ENCODE measurements at regions not wholly inside any gene's neighbourhood (a gene's known extent, or its start where the extent isn't known, plus 50 kb on each side); places are given as distances from the start of the nearest gene placed in this dataset.
"Not testable (repeated sequence)": the region's sequence is repeated elsewhere in the genome, so short reads cannot be mapped to it uniquely, and the experiment has no call there.

DNA sequence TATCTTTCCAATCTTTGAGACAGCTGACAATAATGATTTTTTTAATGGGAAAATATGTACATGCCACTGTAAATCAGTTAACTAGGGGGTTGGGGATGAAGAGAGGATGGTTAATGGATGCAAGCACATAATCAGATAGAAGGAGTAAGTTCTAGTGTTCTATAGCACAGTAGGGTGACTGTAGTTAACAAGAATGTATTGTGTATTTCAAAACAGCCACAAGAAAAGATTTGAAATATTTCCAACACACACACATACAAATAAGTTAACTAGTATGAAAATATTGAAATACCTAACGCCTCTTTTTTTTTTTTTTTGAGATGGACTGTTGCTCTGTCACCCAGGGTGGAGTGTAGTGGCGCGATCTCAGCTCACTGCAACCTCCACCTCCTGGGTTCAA lies 153.4 kb upstream of the SALL4 start:
- no peak for DNase-seq

DNA sequence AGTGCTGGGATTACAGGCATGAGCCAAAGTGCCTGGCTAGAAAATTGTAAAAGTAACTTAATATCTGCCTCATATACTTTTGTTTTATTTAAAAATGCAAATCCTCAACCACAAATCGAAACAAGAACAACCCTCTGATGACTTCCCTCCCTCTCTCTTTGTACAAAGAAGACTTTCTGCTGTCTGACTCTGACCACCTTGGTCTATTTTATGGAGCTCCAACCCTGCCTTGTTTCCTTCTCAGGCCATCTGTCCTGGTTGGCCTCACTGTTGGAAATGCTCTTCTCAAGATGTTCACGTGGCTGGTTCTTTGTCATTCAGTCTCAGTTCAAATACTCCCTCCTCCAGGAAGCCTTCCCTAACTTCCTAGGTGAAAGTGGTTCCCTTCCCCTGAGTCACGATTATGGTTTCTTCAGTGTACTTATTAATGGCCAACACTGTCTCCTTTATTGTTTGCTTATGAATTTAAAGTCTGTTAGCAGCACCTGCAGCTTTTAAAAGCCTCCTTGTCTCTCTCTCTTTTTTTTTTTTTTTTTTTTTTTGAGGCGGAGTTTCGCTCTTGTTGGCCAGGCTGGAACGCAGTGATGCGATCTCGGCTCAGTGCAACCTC lies 151.5 kb upstream of the SALL4 start:
- no peak for DNase-seq

DNA sequence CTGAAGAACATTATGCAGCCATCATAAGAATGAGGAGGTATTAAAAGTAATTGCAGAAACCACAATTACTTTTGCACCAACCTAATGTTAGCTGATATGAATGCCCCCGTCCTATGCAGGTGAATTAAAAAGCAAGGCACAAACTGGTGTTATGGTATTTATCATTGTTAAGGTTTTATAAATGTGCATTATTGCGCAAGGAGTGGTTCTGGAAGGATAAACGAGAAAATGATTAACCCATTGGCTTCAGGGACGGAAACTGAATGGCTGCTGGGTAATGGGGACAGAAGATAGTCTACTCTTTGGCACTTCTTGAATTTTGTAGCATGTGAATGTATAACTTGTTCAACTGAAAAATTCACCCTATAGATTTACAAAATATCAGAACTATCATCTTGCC lies 148.6 kb upstream of the SALL4 start:
- DNase-seq = no peak

DNA sequence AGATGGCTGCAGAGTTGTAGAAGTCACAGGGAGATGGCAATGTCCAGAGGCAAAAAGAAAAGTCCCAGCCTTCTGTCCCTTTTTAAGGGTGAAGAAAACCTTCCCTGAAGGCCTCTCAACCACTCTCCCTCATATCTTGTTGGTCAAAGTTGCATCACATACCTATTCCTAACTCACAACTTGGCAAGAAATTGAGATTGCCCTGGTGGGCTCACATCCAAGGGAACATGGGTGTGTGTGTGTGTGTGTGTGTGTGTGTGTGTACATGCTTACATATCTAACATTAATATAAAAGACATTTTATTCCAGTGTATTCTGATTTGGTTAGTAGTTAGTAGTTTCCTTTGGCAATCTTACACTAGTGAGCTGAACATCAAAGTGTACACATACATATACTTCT lies 144.3 kb upstream of the SALL4 start:
- no peak for DNase-seq

DNA sequence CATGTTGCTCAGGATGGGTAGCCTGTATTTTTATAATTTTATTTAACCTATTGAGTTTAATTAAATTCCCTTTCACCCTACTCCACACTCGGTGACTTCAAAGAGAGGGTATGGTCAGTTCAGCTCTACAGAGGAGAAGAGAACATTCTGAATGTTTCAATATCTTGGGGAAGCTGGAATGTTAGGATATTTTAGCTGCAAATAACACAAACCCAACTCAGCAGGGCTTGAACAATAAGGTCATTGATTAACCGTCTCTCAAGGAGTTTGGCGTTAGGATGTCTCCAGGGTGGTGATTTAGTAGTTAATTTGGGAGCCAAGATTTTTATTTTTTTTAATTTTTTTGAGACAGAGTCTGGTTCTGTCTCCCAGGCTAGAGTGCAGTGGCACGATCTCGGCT lies 143.6 kb upstream of the SALL4 start:
- no peak for DNase-seq

DNA sequence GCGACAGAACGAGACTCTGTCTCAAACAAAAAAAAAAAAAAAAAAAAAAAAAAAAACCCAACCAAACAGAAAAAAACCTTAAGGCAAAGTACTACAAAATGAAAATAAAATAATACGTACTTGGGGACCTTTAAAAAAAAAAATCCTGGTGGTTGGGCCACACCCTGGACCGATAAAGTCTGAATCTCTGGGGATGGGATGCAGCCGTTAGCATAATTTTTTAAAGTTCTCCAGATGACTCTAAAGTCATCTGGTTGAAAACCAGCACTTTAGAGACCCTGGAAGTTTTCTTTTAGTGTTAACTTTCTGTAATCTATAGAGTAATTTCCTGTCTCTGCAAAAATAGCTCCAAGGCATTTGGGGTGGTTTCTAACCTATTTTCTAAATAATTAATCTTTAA lies 142.9 kb upstream of the SALL4 start:
- no peak for DNase-seq

DNA sequence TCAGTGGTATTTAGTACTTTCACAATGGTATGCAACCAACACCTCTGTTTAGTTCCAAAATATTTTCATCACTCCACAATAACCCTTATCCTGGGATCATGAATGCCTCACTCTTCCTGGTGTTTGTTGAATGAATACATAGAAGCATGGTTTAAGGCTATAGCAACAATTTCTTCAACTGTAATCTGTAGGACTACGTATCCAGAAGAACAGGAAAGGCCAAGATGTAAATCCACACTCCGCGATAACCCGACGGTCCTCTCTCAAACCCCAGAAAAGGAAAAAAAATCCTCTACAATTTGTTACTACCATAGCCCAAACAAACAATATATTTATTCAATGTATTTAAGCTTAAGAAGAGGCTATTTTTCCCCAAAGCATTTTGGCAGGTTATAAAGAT lies 141.4 kb upstream of the SALL4 start:
- DNase-seq = no peak

DNA sequence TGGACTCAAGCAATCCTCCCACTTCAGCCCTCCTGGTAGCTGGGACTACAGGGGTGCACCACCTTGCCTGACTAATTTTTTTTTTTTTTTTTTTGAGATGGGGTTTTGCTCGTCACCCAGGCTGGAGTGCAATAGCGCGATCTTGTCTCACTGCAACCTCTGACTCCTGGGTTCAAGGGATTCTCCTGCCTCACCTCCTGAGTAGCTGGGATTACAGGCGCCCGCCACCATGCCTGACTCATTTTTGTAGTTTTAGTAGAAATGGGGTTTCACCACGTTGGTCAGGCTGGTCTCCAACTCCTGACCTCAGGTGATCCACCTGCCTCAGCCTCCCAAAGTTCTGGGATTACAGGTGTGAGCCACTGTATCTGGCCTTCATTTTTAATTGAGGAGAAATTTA lies 141.0 kb upstream of the SALL4 start:
- not testable (repeated sequence) for DNase-seq

DNA sequence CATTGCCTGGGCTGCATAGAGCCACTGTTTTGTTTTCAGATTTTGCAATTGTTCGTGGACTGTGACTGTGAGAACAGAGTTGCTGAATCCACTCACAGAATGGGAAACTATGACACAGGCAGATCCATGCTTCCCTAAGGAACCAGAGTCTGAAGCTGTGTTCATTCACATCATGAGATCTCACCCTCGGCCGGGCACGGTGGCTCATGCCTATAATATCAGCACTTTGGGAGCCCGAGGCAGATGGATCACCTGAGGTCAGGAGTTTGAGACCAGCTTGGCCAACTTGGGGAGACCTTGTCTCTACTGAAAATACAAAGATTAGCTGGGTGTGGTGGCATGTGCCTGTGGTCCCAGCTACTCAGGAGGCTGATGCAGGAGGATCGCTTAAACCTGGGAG lies 139.2 kb upstream of the SALL4 start:
- DNase-seq = no peak

DNA sequence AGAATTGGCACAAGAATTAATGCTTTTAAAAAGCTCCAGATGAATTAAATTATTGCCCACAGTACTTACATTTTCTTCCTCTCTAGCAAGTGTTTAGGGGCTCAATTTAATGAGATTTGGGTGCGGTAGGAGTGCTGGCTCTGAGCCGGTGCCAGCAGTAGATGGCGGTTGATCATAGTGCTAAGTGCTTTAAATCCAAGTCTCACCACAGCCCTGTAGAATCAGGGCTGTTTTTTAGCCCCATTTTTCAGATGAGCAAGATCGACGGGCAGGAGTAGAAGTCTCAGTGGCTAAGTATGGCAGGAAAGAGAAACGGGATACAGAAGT lies 136.9 kb upstream of the SALL4 start:
- DNase-seq = no peak

DNA sequence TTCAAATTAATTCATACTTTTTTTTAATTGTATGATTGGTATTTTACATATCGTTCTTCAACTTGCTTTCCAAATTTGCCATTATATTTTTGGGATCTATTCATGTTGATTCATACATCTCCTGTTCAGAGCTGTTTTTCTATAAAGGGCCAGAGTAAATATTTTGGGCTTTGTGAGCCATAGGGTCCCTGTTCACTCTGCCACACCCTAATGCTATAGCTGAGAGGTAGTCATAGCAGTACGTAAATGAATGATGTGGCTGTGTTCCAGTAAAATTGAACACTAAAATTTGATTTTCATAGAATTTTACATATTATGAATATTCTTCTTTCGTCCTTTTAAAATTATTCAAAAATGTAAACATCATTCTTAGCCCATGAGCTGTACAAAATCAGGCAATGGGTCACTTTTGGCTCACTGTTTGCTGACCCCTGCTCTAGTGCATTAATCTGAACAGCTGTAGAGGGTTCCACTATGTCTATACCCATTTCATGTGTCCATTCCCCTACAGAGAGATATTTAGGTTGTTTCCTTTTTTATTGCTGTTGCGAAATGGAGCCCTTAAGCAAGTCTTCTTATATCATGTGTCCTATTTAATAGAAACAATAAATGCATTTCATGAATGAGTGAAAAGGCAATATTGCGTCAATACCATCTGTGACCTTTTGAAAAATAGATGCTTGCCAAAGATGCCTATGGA lies 136.4 kb upstream of the SALL4 start:
- DNase-seq = no peak

DNA sequence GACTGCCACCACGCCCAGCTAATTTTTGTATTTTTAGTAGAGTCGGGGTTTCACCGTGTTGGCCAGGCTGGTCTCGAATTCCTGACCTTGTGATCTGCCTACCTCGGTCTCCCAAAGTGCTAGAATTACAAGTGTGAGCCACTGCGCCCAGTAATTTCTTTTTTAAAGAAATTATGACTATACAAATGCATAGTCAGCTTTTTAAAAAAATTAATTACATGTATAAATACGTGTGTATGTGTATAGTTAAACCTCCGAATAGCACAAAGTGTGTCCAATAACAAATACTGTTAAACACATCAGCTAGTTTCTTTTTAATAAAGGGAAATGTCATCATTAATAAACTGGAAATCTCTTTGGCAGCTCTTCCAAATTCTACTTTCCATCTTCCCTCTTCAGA lies 135.5 kb upstream of the SALL4 start:
- DNase-seq = no peak

DNA sequence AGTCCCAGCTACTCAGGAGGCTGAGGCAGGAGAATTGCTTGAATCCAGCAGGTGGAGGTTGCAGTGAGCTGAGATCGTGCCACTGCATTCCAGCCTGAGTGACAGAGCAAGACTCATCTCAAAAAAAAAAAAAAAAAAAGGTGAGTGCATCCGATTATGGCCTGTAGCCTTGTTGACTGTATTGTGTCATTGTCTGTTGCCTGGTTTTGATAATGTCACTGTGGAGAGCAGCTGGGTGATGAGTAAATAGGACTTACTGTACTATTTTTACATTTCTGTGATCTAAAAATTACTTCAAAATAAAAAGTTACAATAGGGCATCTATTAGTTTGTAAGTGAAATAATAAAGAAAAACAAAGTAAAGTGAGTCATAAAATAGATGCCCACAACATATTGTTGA lies 134.1 kb upstream of the SALL4 start:
- no peak for DNase-seq

DNA sequence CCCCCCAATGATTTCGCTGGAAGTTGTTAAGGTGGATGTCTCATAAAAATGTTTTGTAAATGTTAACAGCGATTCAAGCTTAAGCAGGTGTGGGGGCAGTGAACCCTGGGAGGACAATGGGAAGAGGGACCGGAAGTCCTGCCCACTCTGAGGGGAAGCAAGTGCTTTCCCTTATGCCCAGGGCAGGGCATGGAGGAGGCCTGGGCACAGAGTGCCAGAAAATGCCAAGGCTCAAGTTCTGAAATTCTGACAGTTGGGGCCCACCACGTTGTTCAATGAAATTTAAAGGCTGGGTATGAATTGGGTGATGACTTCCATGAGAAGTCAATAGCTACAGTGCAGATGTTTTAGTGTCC lies 132.7 kb upstream of the SALL4 start:
- DNase-seq = no peak

DNA sequence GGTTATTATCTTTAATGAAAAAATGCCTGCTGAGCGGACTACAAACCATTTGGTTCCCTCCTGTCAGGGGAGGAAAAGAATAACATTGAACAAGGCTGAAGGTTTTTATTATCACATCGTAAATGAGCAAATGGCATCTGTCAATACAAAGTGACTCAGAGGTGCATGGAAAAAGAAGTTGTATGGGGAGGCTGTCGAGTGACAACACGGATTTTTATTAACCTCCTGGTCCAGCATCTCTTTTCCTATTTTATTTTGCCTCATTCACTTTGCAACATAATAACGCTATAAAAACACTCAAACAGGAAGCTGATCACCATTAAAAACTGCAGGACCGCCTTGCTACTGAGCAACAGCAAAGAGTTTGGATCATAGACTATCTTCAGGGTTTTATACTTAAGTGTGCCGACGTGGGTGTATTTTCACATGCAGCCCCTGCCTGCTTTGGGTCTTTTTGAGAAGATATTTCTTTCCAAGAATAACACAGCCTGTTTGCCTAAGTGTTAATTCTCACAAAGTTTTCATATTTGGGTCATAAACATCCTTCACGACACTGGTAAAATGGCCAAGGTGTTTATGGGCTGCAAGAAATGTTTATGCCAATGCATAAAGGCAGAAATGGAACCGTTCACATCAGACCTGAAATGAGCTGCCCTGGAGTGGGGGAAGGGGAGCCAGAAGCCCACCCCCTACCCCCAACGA lies 132.1 kb upstream of the SALL4 start:
- DNase-seq = no peak

DNA sequence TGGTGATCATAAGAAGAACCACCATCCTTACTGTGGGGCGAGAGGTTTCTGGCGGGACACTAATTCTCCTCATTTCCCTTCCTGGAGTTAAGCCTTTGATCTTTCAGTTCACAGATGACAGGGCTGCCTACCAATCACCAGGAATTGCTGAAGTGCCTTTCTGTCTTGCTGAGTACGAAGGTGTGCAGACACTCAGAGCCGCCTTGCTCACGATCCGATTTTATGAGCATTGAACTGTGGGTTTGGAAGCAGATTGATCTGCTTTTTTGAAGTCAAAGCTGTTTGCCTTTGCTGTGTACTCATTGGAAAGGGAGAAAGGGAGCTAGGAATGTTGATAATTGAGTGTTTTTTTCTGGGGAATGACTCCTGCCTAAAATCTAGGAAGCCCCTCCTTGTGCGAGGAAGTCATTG lies 129.1 kb upstream of the SALL4 start:
- DNase-seq = no peak

DNA sequence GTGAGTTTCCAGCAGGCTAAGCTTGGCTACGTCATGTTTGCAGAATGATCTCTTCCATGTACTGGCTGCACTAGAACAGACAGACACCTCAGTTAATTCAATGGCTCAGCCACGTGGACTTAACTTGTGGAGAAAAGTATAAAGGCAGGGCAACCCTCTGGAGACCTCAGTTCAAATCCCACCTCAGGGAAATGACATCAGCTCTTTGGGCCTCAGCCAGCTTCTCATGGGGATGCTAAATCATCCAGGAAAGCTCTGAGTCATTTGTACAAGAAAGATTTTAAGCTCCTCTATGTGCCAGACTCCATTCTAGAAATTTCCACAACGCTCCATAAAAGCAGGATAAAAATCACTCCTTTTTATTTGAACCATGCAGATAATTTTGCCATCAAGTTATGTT lies 128.5 kb upstream of the SALL4 start:
- DNase-seq = no peak

DNA sequence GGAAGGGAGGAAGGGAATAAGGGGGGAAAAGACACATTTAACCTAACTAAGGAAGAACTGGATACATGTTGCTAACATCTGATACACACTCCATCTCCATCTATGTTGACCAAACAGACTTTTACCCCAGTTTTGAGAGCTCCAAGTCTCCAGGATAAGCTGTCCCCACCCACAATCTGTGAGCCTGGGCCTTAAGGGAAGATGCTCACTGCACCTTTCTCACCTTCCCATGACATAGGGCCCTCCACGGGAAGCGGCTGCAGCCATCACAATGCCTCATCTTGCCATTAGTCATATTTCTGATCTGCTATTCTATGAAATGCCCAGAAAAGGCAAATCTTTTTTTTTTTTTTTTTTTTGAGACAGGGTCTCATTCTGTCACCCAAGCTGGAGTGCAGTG lies 126.6 kb upstream of the SALL4 start:
- no peak for DNase-seq

DNA sequence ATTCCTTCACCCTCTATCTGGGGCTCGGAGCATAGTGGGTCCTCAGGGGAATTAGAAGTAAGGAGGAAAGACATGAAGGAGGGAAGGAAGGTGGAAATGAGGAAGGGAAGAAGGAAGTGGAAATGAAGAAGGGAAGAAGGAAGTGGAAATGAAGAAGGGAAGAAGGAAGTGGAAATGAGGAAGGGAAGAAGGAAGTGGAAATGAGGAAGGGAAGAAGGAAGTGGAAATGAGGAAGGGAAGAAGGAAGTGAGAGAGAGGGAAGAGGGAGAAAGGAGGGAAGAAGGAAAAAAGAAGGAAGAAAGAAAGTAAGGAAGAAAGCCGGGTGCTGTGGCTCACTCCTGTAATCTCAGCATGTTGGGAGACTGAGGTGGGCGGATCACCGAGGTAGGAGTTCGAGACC lies 125.6 kb upstream of the SALL4 start:
- not testable (repeated sequence) for DNase-seq

DNA sequence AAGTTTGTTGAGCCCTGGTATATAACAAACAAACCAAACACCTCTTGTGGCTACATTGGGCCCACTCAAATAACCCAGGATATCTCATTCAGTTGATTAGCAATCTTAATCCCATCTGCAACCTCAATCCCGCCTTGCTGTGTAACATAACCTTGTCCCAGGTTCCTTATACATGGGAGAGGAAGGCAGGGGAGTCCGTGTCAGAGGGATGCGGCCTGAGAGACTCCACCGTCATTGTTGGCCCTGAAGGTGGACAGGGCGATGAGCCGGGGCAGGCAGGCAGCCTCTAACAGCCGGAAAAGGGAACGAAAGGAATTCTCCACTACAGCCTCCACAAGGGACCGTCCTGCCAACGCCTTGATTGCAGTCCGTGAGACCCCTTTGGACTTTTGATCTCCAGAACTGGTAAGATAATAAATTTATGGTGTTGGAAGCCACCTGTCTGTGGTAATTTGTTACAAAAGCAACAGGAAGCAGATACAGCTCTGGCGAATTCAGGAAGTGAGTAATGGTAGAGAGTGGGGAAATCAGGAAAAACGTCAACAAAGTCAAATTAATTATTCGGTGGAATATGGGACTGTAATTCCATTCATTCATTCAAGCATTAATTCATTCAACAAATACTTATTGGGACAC lies 124.5 kb upstream of the SALL4 start:
- no peak for DNase-seq

DNA sequence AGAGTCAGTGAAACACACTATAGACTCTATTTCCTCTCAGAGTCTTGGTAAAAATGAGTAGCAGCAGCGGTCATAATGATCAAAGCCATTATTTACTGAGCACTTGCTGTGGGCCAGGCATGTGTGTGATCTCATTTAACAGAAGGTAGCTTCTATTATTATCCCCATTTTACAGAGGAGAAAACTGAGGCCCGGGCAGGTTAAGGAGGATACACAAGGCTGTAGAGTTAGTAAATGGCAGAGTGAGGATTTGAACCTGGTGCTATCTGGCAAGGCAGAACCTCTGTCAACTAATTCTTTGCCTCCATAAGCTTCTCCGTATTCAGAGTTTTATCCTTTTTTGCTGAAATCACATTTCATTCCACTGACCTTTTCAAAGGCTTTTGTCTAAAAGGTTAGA lies 122.2 kb upstream of the SALL4 start:
- no peak for DNase-seq

DNA sequence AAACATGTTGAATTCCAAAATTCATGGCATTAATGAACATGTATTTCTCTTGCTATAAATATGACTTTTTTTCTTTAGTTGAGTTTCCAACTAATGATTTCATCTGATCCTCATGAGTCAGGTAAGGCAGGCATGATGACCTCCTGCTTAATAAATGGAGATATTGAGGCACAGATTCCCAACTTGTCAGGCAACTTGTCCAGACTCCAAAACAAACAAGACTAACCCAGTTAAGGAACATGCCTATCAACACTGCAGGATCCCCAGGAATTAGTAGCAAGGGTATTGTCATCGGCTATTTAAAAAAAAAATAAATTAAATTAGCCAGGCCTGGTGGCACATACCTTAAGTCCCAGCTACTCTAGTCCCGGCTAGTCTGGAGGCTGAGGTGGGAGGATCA lies 121.3 kb upstream of the SALL4 start:
- no peak for DNase-seq

DNA sequence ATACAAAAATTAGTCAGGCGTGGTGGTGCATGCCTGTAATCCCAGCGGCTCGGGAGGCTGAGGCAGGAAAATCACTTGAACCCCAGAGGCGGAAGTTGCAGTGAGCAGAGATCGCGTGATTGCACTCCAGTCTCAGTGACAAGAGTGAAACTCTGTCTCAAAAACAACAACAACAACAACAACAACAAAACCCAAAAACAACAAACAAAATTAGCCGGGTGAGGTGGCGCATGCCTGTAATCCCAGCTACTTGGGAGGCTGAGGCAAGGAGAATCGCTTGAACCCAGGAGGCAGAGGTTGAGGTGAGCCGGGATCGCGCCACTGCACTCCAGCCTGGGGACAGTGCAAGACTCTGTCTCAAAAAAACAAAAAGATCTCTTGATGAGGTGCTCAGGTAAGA lies 120.5 kb upstream of the SALL4 start:
- DNase-seq = not testable (repeated sequence)

DNA sequence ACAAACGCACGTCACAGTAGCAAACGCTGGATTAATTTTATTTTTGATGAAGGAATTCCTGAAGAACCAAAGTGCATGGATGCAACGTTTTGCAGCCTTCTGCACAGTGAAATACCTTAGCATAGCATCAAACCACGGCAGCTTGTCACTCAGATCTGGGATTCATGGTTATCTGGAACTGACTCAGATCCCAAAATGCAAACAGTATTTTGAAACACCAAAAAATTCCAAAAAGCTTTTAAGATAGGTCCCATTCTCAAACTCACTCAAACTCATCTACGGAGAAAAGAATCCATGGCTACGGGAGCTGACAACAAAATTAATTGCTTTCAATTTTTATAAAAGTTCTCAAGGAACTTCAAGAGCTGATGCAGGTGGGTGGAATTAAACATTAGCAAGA lies 116.2 kb upstream of the SALL4 start:
- no peak for DNase-seq

Measured in NCI-H524 treated with DMSO at 0.1 percent for 48 hours (cell line).